Naive B cell (primary cell): ENCODE measurements at regions not wholly inside any gene's neighbourhood (a gene's known extent, or its start where the extent isn't known, plus 50 kb on each side); places are given as distances from the start of the nearest gene placed in this dataset.
"Not testable (repeated sequence)": the region's sequence is repeated elsewhere in the genome, so short reads cannot be mapped to it uniquely, and the experiment has no call there.

Experiments used
- ATAC-seq, 2 donors: fragments of 150-1000 bp; cut with Tn5 transposase; 2 replicates each; pipeline ENCODE4 v1.10.0; 2021; ENCODE audit warnings: low read depth in 2 of 2, mild to moderate bottlenecking in 2 of 2, moderate library complexity in 2 of 2
- DNase-seq: peaks from one replicate; pipeline ENCODE4 v3.0.0; 2022
- H3K27ac Mint-ChIP-seq, 6 donors: one replicate each; pipeline ENCODE4 v1.8.0; 2020 to 2022; ENCODE audit warnings: mild to moderate bottlenecking in 6 of 6, mixed read lengths in 6 of 6, moderate library complexity in 5 of 6, inconsistent platforms in 2 of 6
- H3K27me3 Mint-ChIP-seq, 3 donors: one replicate each; pipeline ENCODE4 v1.8.0; 2021 to 2022; ENCODE audit warnings: mixed read lengths in 3 of 3, mild to moderate bottlenecking in 1 of 3
- H3K36me3 Mint-ChIP-seq, 2 donors: one replicate each; pipeline ENCODE4 v1.8.0; 2020 to 2022; ENCODE audit warnings: mixed read lengths in 2 of 2, inconsistent platforms in 1 of 2, mild to moderate bottlenecking in 1 of 2
- H3K4me1 Mint-ChIP-seq, 3 donors: one replicate each; pipeline ENCODE4 v1.8.0; 2020 to 2022; ENCODE audit warnings: mixed read lengths in 3 of 3, inconsistent platforms in 1 of 3, mild to moderate bottlenecking in 1 of 3, moderate library complexity in 1 of 3
- H3K4me3 Mint-ChIP-seq, 8 donors: one replicate each; pipeline ENCODE4 v1.8.0; 2020 to 2022; ENCODE audit warnings: mild to moderate bottlenecking in 8 of 8, mixed read lengths in 8 of 8, moderate library complexity in 8 of 8, inconsistent platforms in 2 of 8
- H3K9me3 Mint-ChIP-seq, 7 donors: one replicate each; pipeline ENCODE4 v1.8.0; 2020 to 2022; ENCODE audit warnings: mixed read lengths in 7 of 7, mild to moderate bottlenecking in 5 of 7, inconsistent platforms in 2 of 7, moderate library complexity in 1 of 7

GRCh38 chr12:31805681-31806080, 76.9 kb upstream of the AMN1 start:
- H3K4me1 Mint-ChIP-seq: peaks cover 44 to 56% (median 44%) of the 10 kb centered on the region in 3 donors
- H3K27me3 Mint-ChIP-seq, H3K27ac Mint-ChIP-seq, H3K36me3 Mint-ChIP-seq, ATAC-seq, H3K9me3 Mint-ChIP-seq, H3K4me3 Mint-ChIP-seq, DNase-seq: not testable (repeated sequence)

GRCh38 chr12:31804707-31805106, 75.9 kb upstream of the AMN1 start:
- H3K4me1 Mint-ChIP-seq: peaks cover 44 to 57% (median 44%) of the 10 kb centered on the region in 3 donors

DNA sequence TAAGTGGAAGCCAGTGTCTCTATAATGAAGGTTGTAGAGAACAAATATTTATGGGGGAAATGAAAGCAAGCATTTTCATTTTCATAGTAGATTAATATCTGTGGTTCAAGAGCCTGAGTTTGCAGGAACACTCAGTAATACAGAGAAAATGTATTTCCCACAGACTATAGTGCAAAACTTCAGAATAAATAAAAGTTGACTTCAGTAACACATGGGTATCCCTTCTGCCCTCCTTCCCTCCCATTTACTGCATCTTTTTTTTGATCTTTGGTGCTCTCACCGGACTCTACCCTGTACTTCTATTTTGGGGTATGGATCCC, 75.3 kb upstream of the AMN1 start:
- Mint-ChIP-seq H3K9me3 (peaks cover 0 to 3% (median 0%) of the 10 kb centered on the region in 7 donors), H3K36me3 (no peaks in the 10 kb centered on the region), H3K4me3 (peak overlapping the region in 4 of 8 donors; percentile 16 to 70 (median 54)), H3K4me1 (peaks cover 40 to 52% (median 41%) of the 10 kb centered on the region in 3 donors), H3K27ac (peak overlapping the region; percentile 18 to 80 (median 58)), H3K27me3 (no peaks in the 10 kb centered on the region)
- DNase-seq (no peak), ATAC-seq (no peak)

More at GRCh38 chr12:31804707-31805106, 75.9 kb upstream of the AMN1 start:
- Mint-ChIP-seq H3K27ac (peak overlapping the region; percentile 18 to 80 (median 65)), H3K4me3 (peak overlapping the region in 5 of 8 donors; percentile 16 to 70 (median 46))
- H3K9me3 Mint-ChIP-seq, ATAC-seq, DNase-seq, H3K27me3 Mint-ChIP-seq, H3K36me3 Mint-ChIP-seq: not testable (repeated sequence)

- DNase-seq (no peak), ATAC-seq (no peak)
- Mint-ChIP-seq H3K36me3 (no peaks in the 10 kb centered on the region), H3K9me3 (peaks cover 0 to 3% (median 0%) of the 10 kb centered on the region in 7 donors), H3K4me3 (peak overlapping the region in 1 of 8 donors; percentile 46), H3K27me3 (no peaks in the 10 kb centered on the region), H3K4me1 (peaks cover 37 to 46% (median 37%) of the 10 kb centered on the region in 3 donors), H3K27ac (peak overlapping the region in 4 of 6 donors; percentile 61 to 80 (median 70))
Measured at GRCh38 chr12:31803306-31804184, 74.7 kb upstream of the AMN1 start.

GRCh38 chr12:31801872-31802271, 73.1 kb upstream of the AMN1 start:
- no peaks in the 10 kb centered on the region for H3K27me3 Mint-ChIP-seq
- peaks cover 0 to 8% (median 0%) of the 10 kb centered on the region in 7 donors for H3K9me3 Mint-ChIP-seq
- H3K36me3 Mint-ChIP-seq: peaks cover 0 to 11% of the 10 kb centered on the region in 2 donors
- H3K4me3 Mint-ChIP-seq: no peak overlapping the region
- no peak for DNase-seq
- ATAC-seq: no peak
- peaks cover 30 to 41% (median 34%) of the 10 kb centered on the region in 3 donors for H3K4me1 Mint-ChIP-seq
- peak overlapping the region in 2 of 6 donors; percentile 1 to 62 for H3K27ac Mint-ChIP-seq

DNA sequence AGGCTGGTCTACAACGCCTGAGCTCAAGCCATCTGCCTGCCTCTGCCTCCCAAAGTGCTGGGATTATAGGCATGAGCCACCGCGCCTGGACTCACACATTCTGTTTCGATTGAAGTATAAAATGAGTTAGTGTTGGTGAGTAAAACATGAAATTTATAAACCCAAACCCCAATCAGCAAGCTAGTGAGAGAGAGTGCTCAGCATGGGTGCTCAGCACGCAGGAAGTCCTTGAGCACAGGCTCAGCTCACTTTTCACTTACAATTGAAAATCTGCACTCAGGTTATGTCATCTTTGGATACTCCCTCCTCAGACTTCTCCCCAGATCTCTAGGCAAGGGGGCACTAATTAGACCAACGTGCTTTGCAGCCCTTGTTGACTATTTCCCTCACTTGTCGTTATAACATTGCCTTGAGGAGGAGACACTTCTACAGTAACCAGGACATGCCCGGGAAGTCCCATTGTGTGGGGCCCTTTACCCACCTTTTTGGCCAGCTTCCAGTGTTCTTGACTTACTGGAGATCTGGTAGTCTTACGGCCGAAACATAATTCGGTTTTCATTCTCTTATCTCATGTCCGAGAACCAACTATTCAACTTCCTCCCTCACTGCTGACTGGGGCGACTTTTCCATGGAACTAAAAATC, 68.5 kb upstream of the AMN1 start:
- Mint-ChIP-seq H3K36me3 (peaks cover 0 to 11% of the 10 kb centered on the region in 2 donors), H3K27ac (peak overlapping the region in 4 of 6 donors; percentile 60 to 83 (median 78)), H3K27me3 (no peaks in the 10 kb centered on the region), H3K4me1 (peaks cover 17 to 31% (median 24%) of the 10 kb centered on the region in 3 donors), H3K4me3 (peak overlapping the region in 3 of 8 donors; percentile 2 to 56 (median 45)), H3K9me3 (peaks cover 0 to 8% (median 0%) of the 10 kb centered on the region in 7 donors)
- ATAC-seq (no peak), DNase-seq (no peak)

GRCh38 chr12:31796270-31796951, 67.6 kb upstream of the AMN1 start:
- H3K9me3 Mint-ChIP-seq: peaks cover 0 to 8% (median 0%) of the 10 kb centered on the region in 7 donors
- peaks cover 0 to 11% of the 10 kb centered on the region in 2 donors for H3K36me3 Mint-ChIP-seq
- H3K27me3 Mint-ChIP-seq: no peaks in the 10 kb centered on the region
- no peak for DNase-seq
- peaks cover 14 to 30% (median 19%) of the 10 kb centered on the region in 3 donors for H3K4me1 Mint-ChIP-seq
- ATAC-seq: no peak
- H3K4me3 Mint-ChIP-seq: peak overlapping the region in 1 of 8 donors; percentile 4
- peak overlapping the region in 1 of 6 donors; percentile 54 for H3K27ac Mint-ChIP-seq

- Mint-ChIP-seq H3K27me3 (no peaks in the 10 kb centered on the region), H3K9me3 (peaks cover 0 to 8% (median 0%) of the 10 kb centered on the region in 7 donors), H3K27ac (peak overlapping the region in 4 of 6 donors; percentile 12 to 64 (median 22)), H3K36me3 (peaks cover 0 to 11% of the 10 kb centered on the region in 2 donors), H3K4me1 (peaks cover 19 to 35% (median 26%) of the 10 kb centered on the region in 3 donors), H3K4me3 (no peak overlapping the region)
- ATAC-seq: no peak
- DNase-seq: no peak
Measured at GRCh38 chr12:31794745-31795144, 65.9 kb upstream of the AMN1 start.

- not testable (repeated sequence) for H3K36me3 Mint-ChIP-seq, DNase-seq, H3K27me3 Mint-ChIP-seq, H3K9me3 Mint-ChIP-seq, ATAC-seq, H3K4me3 Mint-ChIP-seq
- H3K4me1 Mint-ChIP-seq: peaks cover 13 to 32% (median 14%) of the 10 kb centered on the region in 3 donors
- peak overlapping the region in 1 of 6 donors; percentile 7 for H3K27ac Mint-ChIP-seq
Measured at GRCh38 chr12:31791265-31791664, 62.4 kb upstream of the AMN1 start.

DNA sequence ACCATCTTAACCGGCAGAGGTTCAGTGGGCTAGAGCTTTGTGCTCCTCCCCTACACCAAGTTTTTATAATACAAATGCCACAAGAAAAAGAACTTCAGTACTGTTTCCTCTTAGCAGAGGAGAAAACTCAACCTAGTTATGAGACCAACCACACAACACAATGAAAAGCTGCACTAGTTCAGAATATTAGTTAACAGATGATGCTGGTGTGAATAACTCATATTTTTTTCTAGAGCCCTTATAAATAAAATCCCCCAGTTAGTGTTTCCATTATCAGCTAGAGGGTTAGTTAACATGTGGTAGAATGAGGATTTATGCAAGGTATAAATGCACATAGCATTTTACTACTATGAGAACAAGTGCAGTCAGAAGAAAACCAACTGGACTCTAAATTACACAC, 61.9 kb upstream of the AMN1 start:
- Mint-ChIP-seq H3K9me3 (peaks cover 0 to 2% (median 0%) of the 10 kb centered on the region in 7 donors), H3K4me1 (peaks cover 9 to 32% (median 14%) of the 10 kb centered on the region in 3 donors), H3K36me3 (no peaks in the 10 kb centered on the region), H3K4me3 (no peak overlapping the region), H3K27ac (no peak overlapping the region), H3K27me3 (no peaks in the 10 kb centered on the region)
- no peak for ATAC-seq
- no peak for DNase-seq

GRCh38 chr12:31785318-31785717, 56.5 kb upstream of the AMN1 start:
- Mint-ChIP-seq H3K4me1 (peaks cover 4 to 38% (median 11%) of the 10 kb centered on the region in 3 donors), H3K27me3 (no peaks in the 10 kb centered on the region), H3K9me3 (peaks cover 0 to 9% (median 6%) of the 10 kb centered on the region in 7 donors), H3K27ac (peak overlapping the region in 1 of 6 donors; percentile 95), H3K36me3 (no peaks in the 10 kb centered on the region), H3K4me3 (no peak overlapping the region)
- DNase-seq (no peak), ATAC-seq (no peak)

DNA sequence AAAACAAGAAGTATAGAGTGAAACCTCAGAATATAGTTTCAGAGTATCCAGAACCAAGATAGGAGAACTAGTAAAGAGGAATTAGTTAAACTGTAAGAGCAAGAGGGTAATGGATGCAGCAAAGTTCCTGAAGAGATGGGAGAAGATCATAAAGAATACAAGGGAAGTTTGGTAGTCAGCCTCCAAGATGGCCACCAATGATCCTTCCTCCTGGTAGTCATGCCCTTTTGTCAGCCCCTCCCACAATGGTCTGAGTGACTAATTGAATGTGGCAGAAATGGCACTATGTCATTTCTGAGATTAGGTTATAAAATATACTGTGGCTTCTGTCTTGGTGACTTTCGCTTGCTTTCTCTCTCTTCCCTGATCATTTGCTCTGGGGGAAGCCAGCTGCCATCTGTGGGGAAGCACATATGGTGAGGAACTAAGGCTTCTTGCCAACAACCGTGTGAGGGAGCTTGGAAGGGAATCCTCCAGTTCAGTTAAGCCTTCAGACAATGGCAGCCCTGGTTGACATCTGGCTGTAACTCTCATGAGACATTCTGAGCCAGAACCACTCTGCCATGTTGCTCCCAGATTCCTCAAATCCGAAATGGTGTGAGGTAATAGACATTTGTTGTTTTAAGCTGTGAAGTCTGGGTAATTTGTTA, 55.3 kb upstream of the AMN1 start:
- Mint-ChIP-seq H3K4me1 (peaks cover 6 to 33% (median 11%) of the 10 kb centered on the region in 3 donors), H3K4me3 (peak overlapping the region in 1 of 8 donors; percentile 13), H3K27me3 (no peaks in the 10 kb centered on the region), H3K36me3 (no peaks in the 10 kb centered on the region), H3K27ac (peak overlapping the region in 1 of 6 donors; percentile 12), H3K9me3 (peaks cover 0 to 9% (median 6%) of the 10 kb centered on the region in 7 donors)
- ATAC-seq (no peak), DNase-seq (no peak)
